Naive thymus-derived CD4-positive, alpha-beta T cell (primary cell): ENCODE measurements at regions not wholly inside any gene's neighbourhood (a gene's known extent, or its start where the extent isn't known, plus 50 kb on each side); places are given as distances from the start of the nearest gene placed in this dataset.

Experiments used
- ATAC-seq: fragments of 150-1000 bp; cut with Tn5 transposase; 2 replicates; pipeline ENCODE4 v1.10.0; 2021; ENCODE audit warnings: mild to moderate bottlenecking, moderate library complexity
- CTCF ChIA-PET: fragments of 350-600 bp; sonication (Branson Sonifier 250); formaldehyde crosslinking; loops from one replicate; lab custom pipeline; 2021; ENCODE audit warnings: antibody characterized with exemption; lab: Charles Lee
- POLR2A ChIA-PET: fragments of 350-600 bp; sonication (Branson Sonifier 250); formaldehyde crosslinking; loops from one replicate; lab custom pipeline; 2021; ENCODE audit warnings: antibody characterized with exemption, inconsistent platforms; lab: Charles Lee
- DNase-seq, 9 donors: peaks; one replicate each; pipeline versions ENCODE4 v3.0.0 to v3.0.0-alpha.2; 2020 to 2022; ENCODE audit warnings: mixed read lengths in 1 of 9
- H3K27ac ChIP-seq: one replicate; pipeline ENCODE4 v1.7.0; 2013; ENCODE audit warnings: mild to moderate bottlenecking, low read depth, low read length, moderate library complexity
- H3K27me3 ChIP-seq, 2 donors: one replicate each; pipeline ENCODE4 v1.7.0; 2013; ENCODE audit warnings: low read length in 2 of 2, mild to moderate bottlenecking in 2 of 2, moderate library complexity in 2 of 2; ENCODE audit not compliant: control insufficient read depth in 2 of 2, insufficient read depth in 2 of 2
- H3K36me3 ChIP-seq, 3 experiments: 1 replicate in 2 of 3; 2 replicates in 1 of 3; pipeline ENCODE4 v1.7.0; 2013; ENCODE audit warnings: low read length in 3 of 3, mild to moderate bottlenecking in 3 of 3, moderate library complexity in 1 of 3; ENCODE audit not compliant: insufficient read depth in 3 of 3, control insufficient read depth in 2 of 3
- H3K4me1 ChIP-seq, 2 donors: one replicate each; pipeline ENCODE4 v1.7.0; 2013; ENCODE audit warnings: low read length in 2 of 2, mild to moderate bottlenecking in 2 of 2, moderate library complexity in 1 of 2; ENCODE audit not compliant: control insufficient read depth in 2 of 2, insufficient read depth in 2 of 2
- H3K4me3 ChIP-seq: 2 replicates; pipeline ENCODE4 v1.7.0; 2013; ENCODE audit warnings: mild to moderate bottlenecking, low read length
- H3K9me3 ChIP-seq, 3 experiments: 1 replicate in 2 of 3; 2 replicates in 1 of 3; pipeline ENCODE4 v1.7.0; 2013; ENCODE audit warnings: low read length in 3 of 3; ENCODE audit not compliant: control insufficient read depth in 2 of 3
- H3K27ac Mint-ChIP-seq, 9 donors: one replicate each; pipeline ENCODE4 v1.8.0; 2020 to 2022; ENCODE audit warnings: mixed read lengths in 9 of 9, mild to moderate bottlenecking in 8 of 9, moderate library complexity in 5 of 9, inconsistent platforms in 2 of 9
- H3K27me3 Mint-ChIP-seq, 5 donors: one replicate each; pipeline ENCODE4 v1.8.0; 2021 to 2022; ENCODE audit warnings: mixed read lengths in 5 of 5, mild to moderate bottlenecking in 1 of 5
- H3K36me3 Mint-ChIP-seq, 5 donors: one replicate each; pipeline ENCODE4 v1.8.0; 2020 to 2022; ENCODE audit warnings: mixed read lengths in 5 of 5, mild to moderate bottlenecking in 3 of 5, inconsistent platforms in 1 of 5
- H3K4me1 Mint-ChIP-seq, 7 donors: one replicate each; pipeline ENCODE4 v1.8.0; 2020 to 2022; ENCODE audit warnings: mixed read lengths in 7 of 7, mild to moderate bottlenecking in 3 of 7, inconsistent platforms in 1 of 7
- H3K4me3 Mint-ChIP-seq, 10 donors: one replicate each; pipeline ENCODE4 v1.8.0; 2020 to 2022; ENCODE audit warnings: mild to moderate bottlenecking in 10 of 10, mixed read lengths in 10 of 10, moderate library complexity in 6 of 10, inconsistent platforms in 2 of 10
- H3K9me3 Mint-ChIP-seq, 11 donors: one replicate each; pipeline ENCODE4 v1.8.0; 2020 to 2022; ENCODE audit warnings: mixed read lengths in 11 of 11, mild to moderate bottlenecking in 4 of 11, inconsistent platforms in 1 of 11, moderate library complexity in 1 of 11
- intact Hi-C, 2 donors: fragments of 100-400 bp; cut with micrococcal nuclease; formaldehyde crosslinking; loops; one replicate each; pipeline ENCODE4 v1.15.1; 2023

DNA sequence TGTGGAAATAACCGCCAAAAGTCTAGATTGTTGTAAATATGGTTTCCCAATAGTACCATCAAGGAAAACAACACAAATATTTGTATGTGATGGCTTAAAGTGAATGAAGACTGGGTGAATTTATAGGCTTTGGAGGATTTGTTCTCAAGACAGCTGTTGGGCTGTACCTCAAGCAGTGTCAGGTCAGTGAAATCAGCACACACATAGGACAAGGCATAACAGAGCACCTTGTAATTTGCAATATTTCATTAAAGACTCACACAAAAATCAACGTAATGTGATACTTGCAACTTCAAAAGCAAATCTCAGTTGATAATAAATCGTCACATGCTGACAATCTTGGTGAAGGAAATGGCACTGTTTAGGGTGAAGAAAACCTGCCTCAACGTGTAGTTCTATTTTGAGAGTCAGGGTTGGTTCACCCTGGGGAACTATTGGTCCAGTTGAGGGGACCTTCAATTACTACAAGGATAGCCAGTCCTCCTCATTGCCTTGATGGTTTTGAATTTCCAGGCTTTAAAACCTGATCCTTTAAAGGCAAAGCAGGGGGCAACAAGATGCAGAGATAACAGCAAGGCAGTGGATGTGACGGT, 126.8 kb upstream of the ST6GAL2 start:
- intact Hi-C loops, result no loop called here
- Histone ChIP-seq H3K36me3 (no peaks in the 10 kb centered on the region), H3K9me3 (no peaks in the 10 kb centered on the region), H3K27ac (no peak overlapping the region), H3K4me3 (no peak overlapping the region), H3K4me1 (no peaks in the 10 kb centered on the region), H3K27me3 (no peaks in the 10 kb centered on the region)
- ATAC-seq (no peak), DNase-seq (no peak)
- Mint-ChIP-seq H3K36me3 (no peaks in the 10 kb centered on the region), H3K4me1 (no peaks in the 10 kb centered on the region), H3K4me3 (no peak overlapping the region), H3K27ac (no peak overlapping the region), H3K9me3 (peaks cover 0 to 6% (median 0%) of the 10 kb centered on the region in 11 donors), H3K27me3 (no peaks in the 10 kb centered on the region)
- CTCF ChIA-PET, result no interaction called here
- POLR2A ChIA-PET, result no interaction called here

DNA sequence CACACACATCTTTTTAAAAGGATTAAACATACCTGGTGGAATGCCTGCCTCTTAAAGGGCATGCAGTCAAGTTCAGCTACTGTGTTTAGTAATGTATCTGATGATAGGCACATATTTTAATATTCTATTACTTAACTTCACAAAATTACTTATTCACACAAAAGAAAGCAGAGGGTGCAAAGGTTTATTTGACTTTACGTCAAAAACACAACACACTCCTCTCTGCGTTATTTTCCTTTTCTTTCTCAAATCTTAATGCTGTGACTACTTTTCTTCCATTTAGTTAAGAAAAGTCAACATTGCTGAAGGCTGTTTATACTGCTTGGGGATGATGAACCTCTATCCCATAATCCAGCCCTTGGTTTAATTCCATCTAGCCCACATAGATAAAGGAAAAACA, 127.9 kb upstream of the ST6GAL2 start:
- H3K27ac Mint-ChIP-seq, result no peak overlapping the region
- no peaks in the 10 kb centered on the region for H3K4me1 Mint-ChIP-seq
- Histone ChIP-seq H3K36me3 (no peaks in the 10 kb centered on the region), H3K27ac (no peak overlapping the region), H3K4me3 (no peak overlapping the region), H3K9me3 (no peaks in the 10 kb centered on the region), H3K27me3 (no peaks in the 10 kb centered on the region), H3K4me1 (no peaks in the 10 kb centered on the region)
- H3K27me3 Mint-ChIP-seq, result no peaks in the 10 kb centered on the region
- ChIA-PET CTCF (no interaction called here), POLR2A (no interaction called here)
- H3K9me3 Mint-ChIP-seq, result peaks cover 0 to 6% (median 0%) of the 10 kb centered on the region in 11 donors
- DNase-seq (no peak), ATAC-seq (no peak)
- intact Hi-C loops, result no loop called here
- H3K4me3 Mint-ChIP-seq, result no peak overlapping the region
- H3K36me3 Mint-ChIP-seq, result no peaks in the 10 kb centered on the region

DNA sequence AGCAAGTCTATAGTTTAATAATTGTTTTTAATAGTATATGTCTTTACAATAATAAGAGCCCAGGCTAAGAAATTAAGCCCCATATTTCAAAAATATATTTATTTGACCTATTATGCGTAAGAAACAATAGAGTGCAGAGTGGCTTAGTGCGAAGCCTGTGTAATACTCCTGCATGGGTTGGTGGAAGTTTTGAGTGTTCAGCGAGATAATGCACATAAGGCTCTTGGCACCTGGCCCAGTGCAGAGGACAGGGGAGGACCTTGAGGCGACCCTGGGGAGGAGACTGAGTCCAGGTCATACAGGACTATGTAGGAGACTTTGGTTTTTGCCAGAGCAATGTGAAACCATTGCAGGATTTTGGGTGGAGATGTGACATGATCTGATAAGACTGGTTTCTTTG, 132.4 kb upstream of the ST6GAL2 start:
- H3K27me3 ChIP-seq, result no peaks in the 10 kb centered on the region
- intact Hi-C loops, result no loop called here
- Mint-ChIP-seq H3K4me3 (no peak overlapping the region), H3K36me3 (no peaks in the 10 kb centered on the region), H3K27me3 (no peaks in the 10 kb centered on the region), H3K9me3 (peaks cover 0 to 6% (median 0%) of the 10 kb centered on the region in 11 donors), H3K27ac (no peak overlapping the region), H3K4me1 (no peaks in the 10 kb centered on the region)
- CTCF ChIA-PET, result no interaction called here
- H3K4me3 ChIP-seq, result no peak overlapping the region
- no peaks in the 10 kb centered on the region for H3K36me3 ChIP-seq
- H3K9me3 ChIP-seq, result no peaks in the 10 kb centered on the region
- no peaks in the 10 kb centered on the region for H3K4me1 ChIP-seq
- H3K27ac ChIP-seq, result no peak overlapping the region
- DNase-seq (no peak), ATAC-seq (no peak)
- POLR2A ChIA-PET, result no interaction called here

DNA sequence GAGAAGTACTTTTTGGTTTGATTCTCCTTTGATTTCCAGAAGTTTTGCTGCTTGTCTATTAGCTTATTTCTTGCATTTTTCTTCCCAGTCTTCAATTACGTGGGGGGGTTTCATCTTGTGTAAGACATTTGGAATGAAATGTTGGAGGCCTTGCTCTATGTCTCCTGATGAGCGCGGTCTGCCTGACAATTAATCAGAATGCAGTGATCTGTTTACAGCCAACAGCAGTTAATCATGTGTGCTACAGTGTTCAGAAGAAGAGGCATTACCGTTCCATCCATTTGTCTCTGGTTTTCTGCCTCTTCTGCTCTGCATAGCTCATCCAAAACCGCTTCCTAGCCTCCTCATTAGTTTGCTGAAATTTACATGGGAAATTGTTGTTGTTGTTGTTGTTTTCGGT, 134.4 kb upstream of the ST6GAL2 start:
- ChIA-PET CTCF (no interaction called here), POLR2A (no interaction called here)
- H3K4me1 ChIP-seq, result no peaks in the 10 kb centered on the region

DNA sequence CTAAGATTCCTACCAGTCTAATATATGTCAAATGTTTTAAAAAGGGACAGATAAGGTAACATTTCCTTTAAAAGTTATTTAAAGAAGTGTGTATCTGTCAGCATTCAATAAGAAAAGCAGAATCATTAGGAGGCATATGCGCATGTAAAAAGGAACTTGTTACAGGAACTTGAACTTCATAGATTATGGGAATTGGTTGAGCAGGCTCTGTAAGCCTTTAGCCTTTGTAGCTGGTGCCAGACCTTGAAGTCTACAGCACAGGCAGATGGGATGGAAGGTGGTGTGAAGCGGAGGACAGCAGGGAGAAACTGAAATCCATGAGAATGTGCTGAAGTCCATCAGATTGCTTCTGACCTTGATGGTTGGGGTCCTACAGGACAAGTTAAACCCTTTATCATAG, 138.3 kb upstream of the ST6GAL2 start:
- CTCF ChIA-PET, result no interaction called here
- Mint-ChIP-seq H3K27ac (no peak overlapping the region), H3K36me3 (peaks cover 0 to 3% (median 0%) of the 10 kb centered on the region in 5 donors), H3K27me3 (peaks cover 0 to 4% (median 0%) of the 10 kb centered on the region in 5 donors), H3K4me3 (no peak overlapping the region), H3K9me3 (peaks cover 0 to 11% (median 3%) of the 10 kb centered on the region in 11 donors), H3K4me1 (no peaks in the 10 kb centered on the region)
- no peak for DNase-seq
- H3K4me3 ChIP-seq, result no peak overlapping the region
- H3K27ac ChIP-seq, result no peak overlapping the region
- POLR2A ChIA-PET, result no interaction called here
- H3K9me3 ChIP-seq, result no peaks in the 10 kb centered on the region
- no peak for ATAC-seq
- intact Hi-C loops, result no loop called here
- no peaks in the 10 kb centered on the region for H3K36me3 ChIP-seq
- H3K27me3 ChIP-seq, result no peaks in the 10 kb centered on the region
- no peaks in the 10 kb centered on the region for H3K4me1 ChIP-seq

More for the DNA sequence above, 134.4 kb upstream of the ST6GAL2 start:
- no peak overlapping the region for H3K4me3 ChIP-seq
- H3K27me3 ChIP-seq, result no peaks in the 10 kb centered on the region
- no peak for ATAC-seq
- Mint-ChIP-seq H3K4me3 (no peak overlapping the region), H3K27me3 (peaks cover 0 to 4% (median 0%) of the 10 kb centered on the region in 5 donors), H3K9me3 (peaks cover 0 to 8% (median 3%) of the 10 kb centered on the region in 11 donors), H3K27ac (no peak overlapping the region), H3K36me3 (peaks cover 0 to 3% (median 0%) of the 10 kb centered on the region in 5 donors), H3K4me1 (no peaks in the 10 kb centered on the region)
- H3K36me3 ChIP-seq, result no peaks in the 10 kb centered on the region
- H3K27ac ChIP-seq, result no peak overlapping the region
- no peak for DNase-seq
- H3K9me3 ChIP-seq, result no peaks in the 10 kb centered on the region
- intact Hi-C loops, result no loop called here

DNA sequence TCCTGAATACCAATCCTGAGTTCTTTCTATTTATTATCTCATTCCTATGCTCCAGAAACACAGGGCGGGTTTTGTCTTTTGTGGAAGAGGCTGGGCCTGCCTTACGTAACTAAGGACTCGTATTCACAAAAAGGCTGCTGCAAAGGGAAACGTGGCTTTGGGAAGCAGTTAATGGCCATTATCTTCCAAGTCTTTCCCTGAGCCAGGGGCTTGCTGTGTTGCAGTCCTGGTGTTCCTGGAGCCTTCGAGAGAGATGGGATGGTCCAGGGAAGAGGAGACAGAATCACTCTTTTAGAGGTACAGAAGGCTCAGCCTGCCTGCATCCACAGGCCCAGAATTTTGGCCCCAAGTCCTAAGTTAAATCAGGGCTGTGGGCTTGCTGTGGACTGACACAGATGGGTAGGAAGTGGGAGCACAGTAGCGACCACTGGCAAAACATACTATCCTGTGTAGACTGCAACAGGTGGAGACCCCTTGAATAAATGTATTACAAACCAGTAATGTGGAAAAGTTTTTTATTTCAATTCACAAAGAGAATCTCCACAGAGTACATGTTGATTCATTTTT, 139.4 kb upstream of the ST6GAL2 start:
- Mint-ChIP-seq H3K27me3 (peaks cover 0 to 4% (median 0%) of the 10 kb centered on the region in 5 donors), H3K4me3 (no peak overlapping the region), H3K9me3 (peaks cover 0 to 11% (median 5%) of the 10 kb centered on the region in 11 donors), H3K4me1 (no peaks in the 10 kb centered on the region), H3K36me3 (peaks cover 0 to 3% (median 0%) of the 10 kb centered on the region in 5 donors), H3K27ac (no peak overlapping the region)
- no peak for DNase-seq
- ChIA-PET POLR2A (no interaction called here), CTCF (no interaction called here)
- H3K36me3 ChIP-seq, result no peaks in the 10 kb centered on the region
- H3K4me1 ChIP-seq, result no peaks in the 10 kb centered on the region
- H3K27me3 ChIP-seq, result no peaks in the 10 kb centered on the region
- no peak for ATAC-seq
- no peak overlapping the region for H3K4me3 ChIP-seq
- intact Hi-C loops, result no loop called here
- no peak overlapping the region for H3K27ac ChIP-seq
- no peaks in the 10 kb centered on the region for H3K9me3 ChIP-seq

DNA sequence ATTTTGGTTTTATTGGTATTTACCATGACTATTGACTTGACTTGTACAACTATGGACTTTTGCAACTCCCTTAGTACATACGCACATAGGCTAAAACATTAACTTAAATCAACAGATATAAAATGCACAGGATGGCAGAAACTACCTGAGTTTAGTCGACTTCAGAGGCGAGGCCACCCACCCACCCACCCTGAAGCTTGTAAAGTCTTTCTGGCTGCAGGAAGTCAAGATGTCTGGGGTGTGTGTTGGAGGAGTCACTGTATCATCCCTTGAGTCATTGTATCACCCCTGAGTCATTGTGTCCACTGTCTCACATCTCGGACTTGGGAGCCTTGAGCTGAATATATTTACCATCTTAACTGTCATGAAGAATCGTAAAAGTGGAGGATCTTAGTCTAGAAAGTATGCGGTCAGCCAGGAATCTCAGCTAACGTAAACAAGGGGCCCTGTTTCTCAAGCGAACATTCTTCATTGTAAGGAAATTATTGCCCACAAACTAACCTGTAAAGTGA, 140.0 kb upstream of the ST6GAL2 start:
- H3K36me3 Mint-ChIP-seq, result peaks cover 0 to 3% (median 0%) of the 10 kb centered on the region in 5 donors
- CTCF ChIA-PET, result no interaction called here
- Histone ChIP-seq H3K4me1 (no peaks in the 10 kb centered on the region), H3K27ac (no peak overlapping the region), H3K36me3 (no peaks in the 10 kb centered on the region), H3K9me3 (no peaks in the 10 kb centered on the region), H3K4me3 (no peak overlapping the region), H3K27me3 (no peaks in the 10 kb centered on the region)
- H3K4me3 Mint-ChIP-seq, result no peak overlapping the region
- peaks cover 0 to 11% (median 5%) of the 10 kb centered on the region in 11 donors for H3K9me3 Mint-ChIP-seq
- intact Hi-C loops, result no loop called here
- H3K27ac Mint-ChIP-seq, result no peak overlapping the region
- DNase-seq, result no peak
- H3K27me3 Mint-ChIP-seq, result peaks cover 0 to 4% (median 0%) of the 10 kb centered on the region in 5 donors
- no peak for ATAC-seq
- POLR2A ChIA-PET, result no interaction called here
- no peaks in the 10 kb centered on the region for H3K4me1 Mint-ChIP-seq
